LNCAP (cell line): ENCODE measurements at regions not wholly inside any gene's neighbourhood (a gene's known extent, or its start where the extent isn't known, plus 50 kb on each side); places are given as distances from the start of the nearest gene placed in this dataset.

Experiments
- CTCF ChIP-seq: fragments of 450-650 bp; IDR thresholded peaks from 2 replicates; pipeline ENCODE4 v1.5.1; 2017; ENCODE audit warnings: mild to moderate bottlenecking

DNA sequence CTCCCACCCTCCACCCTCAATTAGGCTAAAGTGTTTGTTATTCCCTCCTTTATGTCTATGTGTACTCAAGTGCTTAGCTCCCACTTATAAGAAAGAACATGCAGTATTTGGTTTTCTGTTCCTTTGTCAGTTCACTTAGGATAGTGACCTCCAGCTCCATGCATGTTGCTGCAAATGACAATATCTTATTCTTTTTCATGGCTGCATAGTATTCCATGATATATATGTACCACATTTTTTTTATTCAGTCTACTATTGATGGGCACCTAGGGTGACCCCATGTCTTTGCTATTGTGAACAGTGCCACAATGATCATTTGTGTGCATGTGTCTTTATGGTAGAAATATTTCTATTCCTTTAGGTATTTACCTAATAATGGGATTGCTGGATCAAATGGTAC lies 114.3 kb downstream of the DLEU7 start:
- TF ChIP-seq CTCF: no peak

- TF ChIP-seq CTCF: no peak
These were observed 112.8 kb downstream of the DLEU7 start for GRCh38 chr13:50730496-50731351.

- TF ChIP-seq CTCF: no peak
These were observed 112.1 kb downstream of the DLEU7 start for GRCh38 chr13:50731400-50731799.

- no peak for TF ChIP-seq CTCF
These were observed 110.8 kb downstream of the DLEU7 start for GRCh38 chr13:50732712-50733111.

GRCh38 chr13:50733392-50733791 lies 110.1 kb downstream of the DLEU7 start:
- TF ChIP-seq CTCF: no peak

GRCh38 chr13:50735071-50735470 lies 108.4 kb downstream of the DLEU7 start:
- no peak for TF ChIP-seq CTCF

DNA sequence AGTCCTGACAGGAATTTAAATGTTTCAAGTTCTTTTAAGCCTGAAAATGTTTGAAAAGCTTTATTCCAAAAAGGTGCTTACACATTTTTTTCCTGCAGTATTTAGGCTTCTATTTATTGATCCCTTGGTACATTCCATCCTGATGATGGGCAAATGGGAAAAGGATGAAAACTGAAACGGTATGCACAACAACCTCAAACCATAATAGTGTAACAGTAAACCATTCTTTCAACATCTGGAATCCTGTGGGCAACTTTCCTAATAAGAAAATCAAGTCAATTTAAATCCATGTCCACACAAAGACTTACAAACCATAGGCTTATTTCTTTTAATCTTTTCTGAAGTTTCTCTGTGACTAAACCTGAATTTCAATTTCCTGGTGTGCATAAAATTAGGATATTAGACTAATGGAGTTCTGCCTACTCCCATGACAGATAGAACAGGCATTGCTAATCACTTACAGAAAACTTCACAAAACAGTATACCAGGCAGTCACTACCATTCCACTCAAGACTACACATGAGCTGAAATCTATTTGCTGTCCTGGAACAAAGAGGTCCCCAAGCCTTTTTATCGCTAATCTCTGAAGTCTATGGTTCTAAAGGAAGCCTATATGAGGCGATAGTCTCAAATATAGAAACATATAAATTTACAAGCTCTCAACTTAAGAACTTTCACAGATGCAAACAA lies 103.3 kb downstream of the DLEU7 start:
- no peak for TF ChIP-seq CTCF
